ENCODE measurements at regions not wholly inside any gene's neighbourhood (a gene's known extent, or its start where the extent isn't known, plus 50 kb on each side); places are given as distances from the start of the nearest gene placed in this dataset.

DNA sequence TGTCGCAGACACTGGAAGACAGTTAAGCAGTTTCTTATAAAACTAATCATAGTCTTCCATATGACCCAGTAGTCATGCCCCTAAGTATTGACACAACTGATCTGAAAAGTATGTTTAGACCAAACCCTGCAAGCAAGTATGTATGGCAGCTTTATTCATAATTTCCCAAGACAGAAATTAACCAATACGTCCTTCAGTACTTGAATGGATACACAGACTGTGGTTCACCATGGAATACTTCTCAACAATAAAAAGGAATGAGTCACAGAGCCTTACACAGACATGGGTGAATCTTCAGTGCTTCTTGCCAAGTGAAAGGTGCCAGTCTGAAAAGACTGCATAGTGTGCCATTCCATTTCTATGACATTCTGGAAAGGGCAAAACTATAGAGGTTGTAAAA lies 50.2 kb upstream of the AKR1E2 start:
- Histone ChIP-seq H3K4me1 (ENCODE audit: control insufficient read depth, insufficient read depth, low read length, poor library complexity, severe bottlenecking) (no peaks in the 10 kb centered on the region), H3K9me3 (ENCODE audit: control insufficient read depth in 2 of 2, low read length in 2 of 2) (no peaks in the 10 kb centered on the region), H3K27me3 (ENCODE audit: control insufficient read depth, insufficient read depth, low read length) (no peaks in the 10 kb centered on the region), H3K36me3 (ENCODE audit: control insufficient read depth, insufficient read depth, low read length) (no peaks in the 10 kb centered on the region), H3K4me3 (ENCODE audit: low read depth, low read length) (no peak overlapping the region), H3K27ac (ENCODE audit: insufficient read depth, low read length, poor library complexity, severe bottlenecking) (no peak overlapping the region)
- Mint-ChIP-seq H3K4me3 (no peak overlapping the region), H3K9me3 (no peaks in the 10 kb centered on the region), H3K27ac (no peak overlapping the region), H3K4me1 (no peaks in the 10 kb centered on the region), H3K36me3 (no peaks in the 10 kb centered on the region), H3K27me3 (peaks cover 18% of the 10 kb centered on the region)
- no peak for DNase-seq
- ATAC-seq (ENCODE audit: low read depth in 2 of 2) = no peak

DNA sequence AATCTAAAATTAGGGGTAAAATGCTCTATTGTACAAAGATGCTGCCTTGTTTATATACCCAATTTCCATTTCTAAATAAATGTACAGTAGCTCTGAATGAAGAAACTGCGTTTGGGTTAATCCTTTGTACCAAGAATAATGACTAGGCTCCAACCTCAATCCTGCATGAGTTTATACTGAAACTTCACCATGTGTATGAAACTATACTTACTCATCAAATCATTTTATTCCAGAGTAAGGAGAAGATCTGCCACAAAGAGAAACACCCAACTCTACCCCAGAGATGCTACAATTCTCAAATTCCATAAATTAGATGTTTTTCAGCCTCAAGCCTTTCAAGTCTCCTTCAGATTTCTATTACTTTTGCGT lies 53.8 kb upstream of the AKR1E2 start:
- Mint-ChIP-seq H3K27me3 (peaks cover 19% of the 10 kb centered on the region), H3K4me3 (no peak overlapping the region), H3K9me3 (no peaks in the 10 kb centered on the region), H3K36me3 (no peaks in the 10 kb centered on the region), H3K4me1 (peaks cover 0 to under 1% (median 0%) of the 10 kb centered on the region in 4 donors), H3K27ac (no peak overlapping the region)
- DNase-seq = no peak
- no peaks in the 10 kb centered on the region for H3K4me1 ChIP-seq (ENCODE audit: control insufficient read depth, insufficient read depth, low read length, poor library complexity, severe bottlenecking)
- H3K4me3 ChIP-seq (ENCODE audit: low read depth, low read length) = no peak overlapping the region
- no peak for ATAC-seq (ENCODE audit: low read depth in 2 of 2)
- no peak overlapping the region for H3K27ac ChIP-seq (ENCODE audit: insufficient read depth, low read length, poor library complexity, severe bottlenecking)
- no peaks in the 10 kb centered on the region for H3K36me3 ChIP-seq (ENCODE audit: control insufficient read depth, insufficient read depth, low read length)
- no peaks in the 10 kb centered on the region for H3K9me3 ChIP-seq (ENCODE audit: control insufficient read depth in 2 of 2, low read length in 2 of 2)
- peaks cover 4% of the 10 kb centered on the region for H3K27me3 ChIP-seq (ENCODE audit: control insufficient read depth, insufficient read depth, low read length)

DNA sequence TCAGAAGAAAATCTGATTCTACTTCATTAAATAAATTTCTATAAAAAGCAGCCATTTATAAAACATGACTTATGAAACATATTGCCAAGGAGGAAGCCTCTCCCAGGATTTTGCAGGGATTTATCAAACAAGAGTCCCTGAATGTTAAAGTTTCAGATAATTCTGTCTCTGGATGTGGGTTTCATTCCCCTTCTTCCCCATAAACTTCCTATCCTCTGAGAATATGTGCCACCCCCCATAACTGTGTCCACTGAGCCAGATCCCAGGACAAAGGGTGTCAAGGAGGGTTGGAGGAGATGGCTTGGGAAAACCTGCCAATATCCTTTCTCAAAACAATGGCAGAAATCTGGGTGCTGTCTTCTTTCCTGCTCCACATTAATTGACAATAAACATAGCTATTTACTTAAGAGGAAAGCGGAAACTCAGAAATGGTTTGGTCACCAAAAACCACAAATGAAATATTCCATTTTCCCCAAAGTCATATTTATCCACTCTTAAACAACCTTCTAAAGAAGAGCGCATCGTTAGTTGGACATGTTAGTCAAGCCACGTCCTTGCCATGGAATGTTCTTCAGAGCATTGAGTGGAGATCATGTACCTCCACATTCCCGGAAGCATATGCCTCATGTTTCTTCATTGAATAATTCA lies 54.3 kb upstream of the AKR1E2 start:
- ATAC-seq (ENCODE audit: low read depth in 2 of 2) (no peak), DNase-seq (no peak)
- peaks cover 4% of the 10 kb centered on the region for H3K27me3 ChIP-seq (ENCODE audit: control insufficient read depth, insufficient read depth, low read length)
- H3K9me3 ChIP-seq (ENCODE audit: control insufficient read depth in 2 of 2, low read length in 2 of 2) = no peaks in the 10 kb centered on the region
- no peaks in the 10 kb centered on the region for H3K36me3 ChIP-seq (ENCODE audit: control insufficient read depth, insufficient read depth, low read length)
- H3K9me3 Mint-ChIP-seq = no peaks in the 10 kb centered on the region
- H3K27ac Mint-ChIP-seq = no peak overlapping the region
- H3K4me3 ChIP-seq (ENCODE audit: low read depth, low read length) = no peak overlapping the region
- no peak overlapping the region for H3K4me3 Mint-ChIP-seq
- H3K36me3 Mint-ChIP-seq = no peaks in the 10 kb centered on the region
- H3K4me1 ChIP-seq (ENCODE audit: control insufficient read depth, insufficient read depth, low read length, poor library complexity, severe bottlenecking) = no peaks in the 10 kb centered on the region
- peaks cover 0 to 2% (median 0%) of the 10 kb centered on the region in 4 donors for H3K4me1 Mint-ChIP-seq
- H3K27ac ChIP-seq (ENCODE audit: insufficient read depth, low read length, poor library complexity, severe bottlenecking) = no peak overlapping the region
- peaks cover 21% of the 10 kb centered on the region for H3K27me3 Mint-ChIP-seq

DNA sequence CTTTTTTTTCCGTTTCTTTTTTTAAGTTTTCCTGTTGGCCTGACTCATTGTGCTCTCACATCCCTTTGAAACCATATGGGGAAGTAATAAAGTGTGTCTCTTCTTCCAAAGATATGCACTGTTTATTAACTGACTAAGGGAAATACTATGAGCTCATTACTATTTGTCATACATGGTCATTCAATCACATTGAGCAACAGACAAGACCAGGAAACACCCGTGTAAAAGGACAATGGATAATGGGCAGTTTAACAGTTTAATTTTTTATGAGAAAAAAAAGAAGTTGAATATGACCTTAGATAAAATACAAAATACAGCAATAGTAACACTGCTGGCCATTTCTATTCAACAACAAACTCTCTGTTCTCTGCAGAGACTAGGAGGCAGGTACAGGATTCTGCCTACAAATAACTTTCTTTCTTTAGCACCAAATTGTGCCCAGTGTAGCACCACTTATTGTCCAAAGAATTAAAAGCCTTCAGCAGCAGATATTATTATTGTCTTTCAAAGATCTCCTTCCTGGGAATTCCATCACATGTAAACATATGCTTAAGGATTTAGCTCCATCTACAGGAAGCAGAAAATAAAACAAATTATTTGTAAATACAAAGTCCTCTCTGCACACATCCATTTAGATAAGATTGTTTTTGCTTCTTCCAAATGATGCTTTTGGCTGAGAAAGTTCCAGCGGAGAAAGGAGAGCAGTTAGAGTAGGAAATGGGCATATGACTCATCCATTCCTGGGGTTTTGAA lies 55.0 kb upstream of the AKR1E2 start:
- Mint-ChIP-seq H3K4me3 (no peak overlapping the region), H3K4me1 (peaks cover 0 to 2% (median 0%) of the 10 kb centered on the region in 4 donors), H3K27ac (no peak overlapping the region), H3K36me3 (no peaks in the 10 kb centered on the region), H3K9me3 (peaks cover 0 to 1% (median 0%) of the 10 kb centered on the region in 7 donors), H3K27me3 (peaks cover 24% of the 10 kb centered on the region)
- H3K9me3 ChIP-seq (ENCODE audit: control insufficient read depth in 2 of 2, low read length in 2 of 2) = no peaks in the 10 kb centered on the region
- H3K36me3 ChIP-seq (ENCODE audit: control insufficient read depth, insufficient read depth, low read length) = no peaks in the 10 kb centered on the region
- DNase-seq (no peak), ATAC-seq (ENCODE audit: low read depth in 2 of 2) (no peak)
- no peak overlapping the region for H3K4me3 ChIP-seq (ENCODE audit: low read depth, low read length)
- no peaks in the 10 kb centered on the region for H3K4me1 ChIP-seq (ENCODE audit: control insufficient read depth, insufficient read depth, low read length, poor library complexity, severe bottlenecking)
- H3K27me3 ChIP-seq (ENCODE audit: control insufficient read depth, insufficient read depth, low read length) = peaks cover 4% of the 10 kb centered on the region
- no peak overlapping the region for H3K27ac ChIP-seq (ENCODE audit: insufficient read depth, low read length, poor library complexity, severe bottlenecking)

DNA sequence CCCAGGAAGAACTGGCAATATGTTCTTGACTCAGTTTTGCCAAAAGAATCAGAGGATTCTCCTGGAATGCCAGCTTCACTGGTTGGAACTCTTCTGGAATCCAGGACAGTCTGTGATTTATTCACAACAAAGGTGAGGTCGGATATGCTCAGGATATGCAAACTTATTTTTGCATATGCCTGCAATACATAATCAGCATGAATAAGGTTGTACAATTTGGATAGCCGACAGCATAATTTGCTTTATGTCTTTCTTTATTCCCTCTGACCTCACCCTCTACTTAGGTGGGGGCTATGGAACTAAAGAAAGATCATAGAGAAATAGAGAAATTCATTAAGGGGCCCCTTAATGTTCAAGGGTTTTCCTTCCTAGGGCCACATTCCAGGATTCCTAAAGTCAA lies 57.6 kb upstream of the AKR1E2 start:
- DNase-seq (no peak), ATAC-seq (ENCODE audit: low read depth in 2 of 2) (no peak)
- Mint-ChIP-seq H3K27me3 (peaks cover 19% of the 10 kb centered on the region), H3K36me3 (no peaks in the 10 kb centered on the region), H3K4me3 (no peak overlapping the region), H3K9me3 (peaks cover 0 to 1% (median 0%) of the 10 kb centered on the region in 7 donors), H3K4me1 (peaks cover 0 to 2% (median 0%) of the 10 kb centered on the region in 4 donors), H3K27ac (no peak overlapping the region)
- Histone ChIP-seq H3K9me3 (ENCODE audit: control insufficient read depth in 2 of 2, low read length in 2 of 2) (no peaks in the 10 kb centered on the region), H3K36me3 (ENCODE audit: control insufficient read depth, insufficient read depth, low read length) (no peaks in the 10 kb centered on the region), H3K4me3 (ENCODE audit: low read depth, low read length) (no peak overlapping the region), H3K27ac (ENCODE audit: insufficient read depth, low read length, poor library complexity, severe bottlenecking) (no peak overlapping the region), H3K4me1 (ENCODE audit: control insufficient read depth, insufficient read depth, low read length, poor library complexity, severe bottlenecking) (no peaks in the 10 kb centered on the region), H3K27me3 (ENCODE audit: control insufficient read depth, insufficient read depth, low read length) (peaks cover 4% of the 10 kb centered on the region)

DNA sequence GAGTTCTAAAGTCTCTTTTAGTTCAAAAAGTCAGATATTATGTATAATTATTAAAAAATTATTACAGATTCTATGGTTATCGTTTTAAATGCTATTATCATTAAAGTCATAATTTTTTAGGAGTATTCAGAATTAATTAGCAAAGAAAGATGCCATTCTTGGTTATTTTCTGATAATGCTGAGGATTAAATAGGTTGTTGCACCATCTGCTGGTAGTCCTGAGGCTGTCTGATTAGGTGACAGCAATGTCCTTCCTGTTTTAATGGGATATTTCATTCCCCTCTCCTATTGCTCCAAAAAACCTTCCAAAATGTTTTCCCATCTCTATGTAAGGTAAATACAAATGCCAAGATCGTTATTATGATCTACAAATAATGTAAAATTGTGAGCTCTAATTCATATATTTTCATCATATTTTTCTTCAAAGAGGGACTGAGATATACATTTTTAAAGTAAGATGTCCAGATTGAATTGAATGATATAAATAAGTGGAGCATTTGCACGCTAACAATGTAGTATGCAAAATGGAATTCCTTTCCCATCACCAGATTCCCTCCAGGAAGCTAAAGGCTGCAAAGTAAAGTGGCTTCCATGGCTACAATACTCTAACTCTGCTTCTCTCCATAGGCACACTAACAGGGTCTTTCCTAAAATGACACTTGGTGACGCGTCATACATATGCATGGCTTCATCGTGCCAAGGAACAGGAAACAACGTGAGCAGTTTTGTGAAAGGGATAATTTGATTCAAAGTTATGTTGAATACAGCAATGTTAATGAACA lies 58.8 kb upstream of the AKR1E2 start:
- DNase-seq = peak in 2 of 3 donors; percentile 7 to 24
- peaks cover 0 to 2% (median 0%) of the 10 kb centered on the region in 4 donors for H3K4me1 Mint-ChIP-seq
- H3K27me3 Mint-ChIP-seq = peaks cover 18% of the 10 kb centered on the region

DNA sequence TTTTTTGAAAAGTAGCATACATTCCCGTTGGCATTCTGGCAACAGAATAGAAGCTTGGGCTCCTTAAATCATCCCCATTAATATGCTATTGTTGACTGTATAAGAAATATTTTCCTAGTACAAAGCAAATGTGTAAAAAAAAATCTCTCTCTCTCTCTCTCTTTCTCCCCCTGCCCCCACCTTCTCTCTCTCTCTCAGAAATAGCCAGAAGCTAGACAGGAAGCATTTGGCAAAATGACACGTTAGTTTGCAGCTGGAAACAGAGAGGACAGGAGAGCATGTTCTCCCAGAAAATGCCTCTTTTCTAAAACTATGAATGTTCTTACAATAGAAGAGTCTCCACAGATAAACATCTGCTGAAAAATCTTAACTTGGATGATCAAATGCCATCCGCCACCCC lies 59.6 kb upstream of the AKR1E2 start:
- Mint-ChIP-seq H3K27me3 (peaks cover 17% of the 10 kb centered on the region), H3K36me3 (no peaks in the 10 kb centered on the region), H3K9me3 (peaks cover 0 to 1% (median 0%) of the 10 kb centered on the region in 7 donors), H3K4me3 (no peak overlapping the region), H3K4me1 (peaks cover 0 to 2% (median 0%) of the 10 kb centered on the region in 4 donors), H3K27ac (no peak overlapping the region)
- Histone ChIP-seq H3K27ac (ENCODE audit: insufficient read depth, low read length, poor library complexity, severe bottlenecking) (no peak overlapping the region), H3K36me3 (ENCODE audit: control insufficient read depth, insufficient read depth, low read length) (no peaks in the 10 kb centered on the region), H3K27me3 (ENCODE audit: control insufficient read depth, insufficient read depth, low read length) (peaks cover 4% of the 10 kb centered on the region), H3K4me1 (ENCODE audit: control insufficient read depth, insufficient read depth, low read length, poor library complexity, severe bottlenecking) (no peaks in the 10 kb centered on the region), H3K4me3 (ENCODE audit: low read depth, low read length) (no peak overlapping the region), H3K9me3 (ENCODE audit: control insufficient read depth in 2 of 2, low read length in 2 of 2) (no peaks in the 10 kb centered on the region)
- ATAC-seq (ENCODE audit: low read depth in 2 of 2) (no peak), DNase-seq (no peak)

More for the DNA sequence above, 58.8 kb upstream of the AKR1E2 start:
- Mint-ChIP-seq H3K36me3 (no peaks in the 10 kb centered on the region), H3K27ac (no peak overlapping the region), H3K4me3 (no peak overlapping the region), H3K9me3 (peaks cover 0 to 1% (median 0%) of the 10 kb centered on the region in 7 donors)
- H3K36me3 ChIP-seq (ENCODE audit: control insufficient read depth, insufficient read depth, low read length) = no peaks in the 10 kb centered on the region
- peaks cover 4% of the 10 kb centered on the region for H3K27me3 ChIP-seq (ENCODE audit: control insufficient read depth, insufficient read depth, low read length)
- no peak overlapping the region for H3K4me3 ChIP-seq (ENCODE audit: low read depth, low read length)
- no peak overlapping the region for H3K27ac ChIP-seq (ENCODE audit: insufficient read depth, low read length, poor library complexity, severe bottlenecking)
- no peaks in the 10 kb centered on the region for H3K4me1 ChIP-seq (ENCODE audit: control insufficient read depth, insufficient read depth, low read length, poor library complexity, severe bottlenecking)
- ATAC-seq (ENCODE audit: low read depth in 2 of 2) = no peak
- H3K9me3 ChIP-seq (ENCODE audit: control insufficient read depth in 2 of 2, low read length in 2 of 2) = no peaks in the 10 kb centered on the region

All from CD4-positive, CD25-positive, alpha-beta regulatory T cell (primary cell).